HEK293T (cell line): ENCODE measurements at regions not wholly inside any gene's neighbourhood (a gene's known extent, or its start where the extent isn't known, plus 50 kb on each side); places are given as distances from the start of the nearest gene placed in this dataset.

Experiments
- BHLHE40 ChIP-seq: fragments of 450-650 bp; IDR thresholded peaks from 2 replicates; pipeline ENCODE4 v1.6.1; 2016; ENCODE audit warnings: mild to moderate bottlenecking, moderate library complexity, borderline replicate concordance
- CTBP1 ChIP-seq: fragments of 450-650 bp; IDR thresholded peaks from 2 replicates; pipeline ENCODE4 v1.6.1; 2016; ENCODE audit warnings: borderline replicate concordance
- ELF4 ChIP-seq: fragments of 450-650 bp; IDR thresholded peaks from 2 replicates; pipeline ENCODE4 v1.6.1; 2017; ENCODE audit warnings: antibody characterized with exemption
- FOXK2 ChIP-seq: fragments of 450-650 bp; IDR thresholded peaks from 2 replicates; pipeline ENCODE4 v1.6.1; 2016; ENCODE audit warnings: mild to moderate bottlenecking
- FOXM1 ChIP-seq: fragments of 450-650 bp; IDR thresholded peaks from 2 replicates; pipeline ENCODE4 v1.6.1; 2017; ENCODE audit warnings: mild to moderate bottlenecking, borderline replicate concordance
- HDGF ChIP-seq: fragments of 450-650 bp; IDR thresholded peaks from 2 replicates; pipeline ENCODE4 v1.6.1; 2017; ENCODE audit warnings: antibody characterized with exemption, borderline replicate concordance
- L3MBTL2 ChIP-seq: fragments of 450-650 bp; conservative IDR thresholded peaks from 2 replicates; pipeline ENCODE4 v1.6.1; 2016; ENCODE audit warnings: mild to moderate bottlenecking
- SP1 ChIP-seq: fragments of 450-650 bp; IDR thresholded peaks from 2 replicates; pipeline ENCODE4 v1.6.1; 2017
- TARDBP ChIP-seq: fragments of 450-650 bp; IDR thresholded peaks from 2 replicates; pipeline ENCODE4 v1.6.1; 2016
- TF ChIP-seq, protein P1 (sequence below): fragments of 450-650 bp; IDR thresholded peaks from 2 replicates; pipeline ENCODE4 v1.6.1; 2016

DNA sequence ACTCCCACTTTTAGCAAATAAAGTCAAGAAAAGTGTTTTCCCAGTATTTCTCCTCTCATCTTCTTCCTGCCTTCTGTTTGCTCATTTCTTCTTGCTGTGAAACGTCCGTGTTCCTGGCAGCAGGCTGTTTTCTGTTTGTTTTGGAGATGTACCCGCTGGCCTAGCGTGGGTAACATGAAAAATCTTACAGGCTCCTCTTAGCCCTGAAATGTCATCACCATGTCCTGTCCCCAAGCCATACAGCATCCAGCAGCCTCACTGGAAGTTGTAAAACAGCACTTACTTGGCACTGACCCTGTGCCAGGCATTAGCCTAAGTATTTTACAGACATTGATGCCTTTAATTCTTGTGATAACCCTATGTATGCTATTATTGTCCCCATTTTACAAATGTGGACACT lies 371.1 kb downstream of the FOXA2 start:
- TF ChIP-seq FOXK2 (no peak), BHLHE40 (no peak), TARDBP (no peak), CTBP1 (no peak), FOXM1 (no peak), HDGF (no peak), SP1 (no peak), ELF4 (no peak), L3MBTL2 (no peak)
- TF ChIP-seq, protein P1, sequence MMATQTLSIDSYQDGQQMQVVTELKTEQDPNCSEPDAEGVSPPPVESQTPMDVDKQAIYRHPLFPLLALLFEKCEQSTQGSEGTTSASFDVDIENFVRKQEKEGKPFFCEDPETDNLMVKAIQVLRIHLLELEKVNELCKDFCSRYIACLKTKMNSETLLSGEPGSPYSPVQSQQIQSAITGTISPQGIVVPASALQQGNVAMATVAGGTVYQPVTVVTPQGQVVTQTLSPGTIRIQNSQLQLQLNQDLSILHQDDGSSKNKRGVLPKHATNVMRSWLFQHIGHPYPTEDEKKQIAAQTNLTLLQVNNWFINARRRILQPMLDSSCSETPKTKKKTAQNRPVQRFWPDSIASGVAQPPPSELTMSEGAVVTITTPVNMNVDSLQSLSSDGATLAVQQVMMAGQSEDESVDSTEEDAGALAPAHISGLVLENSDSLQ = no peak
